Astrocyte (in vitro differentiated cells and primary cell): ENCODE measurements at regions not wholly inside any gene's neighbourhood (a gene's known extent, or its start where the extent isn't known, plus 50 kb on each side); places are given as distances from the start of the nearest gene placed in this dataset.

Experiments used
- DNase-seq: peaks from one replicate; pipeline ENCODE4 v3.0.0-alpha.2; 2010; ENCODE audit warnings: low read depth
- FAIRE-seq: peaks from 2 replicates; lab custom pipeline; 2011; peaks lifted over from hg19 to GRCh38; lab: Jason Lieb, UNC
- H2AFZ ChIP-seq: 2 replicates; pipeline ENCODE4 v1.6.0; 2012; ENCODE audit warnings: low read depth, low read length, inconsistent platforms
- H3K27ac ChIP-seq: 2 replicates; pipeline ENCODE4 v1.5.1; 2011; ENCODE audit warnings: low read depth, low read length, inconsistent platforms
- H3K27me3 ChIP-seq: 2 replicates; pipeline ENCODE4 v1.6.0; 2011; ENCODE audit warnings: low read length, inconsistent platforms; ENCODE audit not compliant: insufficient read depth
- H3K36me3 ChIP-seq: 2 replicates; pipeline ENCODE4 v1.5.1; 2011; ENCODE audit warnings: low read length, inconsistent platforms; ENCODE audit not compliant: insufficient read depth
- H3K4me1 ChIP-seq: 2 replicates; pipeline ENCODE4 v1.5.1; 2011; ENCODE audit warnings: low read length, inconsistent platforms; ENCODE audit not compliant: insufficient read depth
- H3K4me2 ChIP-seq: 2 replicates; pipeline ENCODE4 v1.6.0; 2012; ENCODE audit warnings: low read length, inconsistent platforms
- H3K4me3 ChIP-seq: 2 replicates; pipeline ENCODE4 v1.5.1; 2011; ENCODE audit warnings: low read depth, mild to moderate bottlenecking, low read length, inconsistent platforms; ENCODE audit not compliant: insufficient read depth
- H3K79me2 ChIP-seq: 2 replicates; pipeline ENCODE4 v1.6.0; 2012; ENCODE audit warnings: mild to moderate bottlenecking, low read length, inconsistent platforms; ENCODE audit not compliant: insufficient read depth
- H3K9ac ChIP-seq: 2 replicates; pipeline ENCODE4 v1.6.0; 2012; ENCODE audit warnings: mild to moderate bottlenecking, low read length, inconsistent platforms
- H3K9me3 ChIP-seq: 2 replicates; pipeline ENCODE4 v1.5.1; 2012; ENCODE audit warnings: low read depth, mild to moderate bottlenecking, low read length, inconsistent platforms; ENCODE audit not compliant: insufficient read depth
- H4K20me1 ChIP-seq: 2 replicates; pipeline ENCODE4 v1.6.0; 2012; ENCODE audit warnings: low read length, inconsistent platforms; ENCODE audit not compliant: insufficient read depth
- H3K27ac Mint-ChIP-seq: one replicate; pipeline ENCODE4 v1.8.0; 2021; ENCODE audit warnings: mild to moderate bottlenecking, mixed read lengths; ENCODE audit not compliant: unreplicated experiment
- H3K27me3 Mint-ChIP-seq: one replicate; pipeline ENCODE4 v1.8.0; 2021; ENCODE audit warnings: low read depth, mixed read lengths; ENCODE audit not compliant: unreplicated experiment
- H3K36me3 Mint-ChIP-seq: one replicate; pipeline ENCODE4 v1.8.0; 2021; ENCODE audit warnings: low read depth, mixed read lengths; ENCODE audit not compliant: unreplicated experiment
- H3K4me1 Mint-ChIP-seq: one replicate; pipeline ENCODE4 v1.8.0; 2021; ENCODE audit warnings: low read depth, mixed read lengths; ENCODE audit not compliant: unreplicated experiment
- H3K4me3 Mint-ChIP-seq: one replicate; pipeline ENCODE4 v1.8.0; 2021; ENCODE audit warnings: mild to moderate bottlenecking, moderate library complexity, mixed read lengths; ENCODE audit not compliant: unreplicated experiment
- H3K9me3 Mint-ChIP-seq: one replicate; pipeline ENCODE4 v1.8.0; 2021; ENCODE audit warnings: mild to moderate bottlenecking, mixed read lengths; ENCODE audit not compliant: unreplicated experiment
- EZH2 ChIP-seq: IDR thresholded peaks from 2 replicates; pipeline ENCODE4 v1.6.1; 2012; ENCODE audit warnings: mild to moderate bottlenecking, low read length, inconsistent platforms; ENCODE audit not compliant: insufficient read depth
- TF ChIP-seq, protein P1 (sequence below): IDR thresholded peaks from 2 replicates; pipeline ENCODE4 v1.5.1; 2011; ENCODE audit warnings: low read depth, mild to moderate bottlenecking, inconsistent platforms, low read length, moderate library complexity; ENCODE audit not compliant: insufficient read depth

DNA sequence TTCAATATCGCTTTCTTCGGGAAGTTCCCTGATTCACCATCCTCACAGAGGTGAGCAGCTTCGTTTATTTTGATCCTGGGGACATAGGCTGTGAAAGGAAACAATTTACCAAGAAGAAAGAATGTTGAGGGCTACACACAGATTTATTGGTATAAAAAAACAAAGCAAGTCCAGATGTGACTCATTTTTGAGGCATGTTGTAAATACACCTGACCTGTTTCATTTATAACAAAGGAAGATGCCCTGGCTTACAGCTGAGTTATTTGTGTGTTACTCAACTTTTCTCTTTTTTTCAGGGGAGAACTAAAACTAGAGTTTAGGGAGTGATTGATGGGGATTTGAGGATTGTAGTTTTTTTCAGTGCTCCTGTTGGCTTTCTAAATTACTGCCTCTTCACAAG is 489.5 kb downstream of the CBLN4 start:
- H3K9ac ChIP-seq: no peak overlapping the region
- FAIRE-seq (no peak), DNase-seq (no peak)
- H3K4me2 ChIP-seq: no peak overlapping the region
- H3K4me3 Mint-ChIP-seq: no peak overlapping the region
- H3K79me2 ChIP-seq: no peaks in the 10 kb centered on the region
- H3K27ac Mint-ChIP-seq: no peak overlapping the region
- H3K36me3 Mint-ChIP-seq: no peaks in the 10 kb centered on the region
- no peaks in the 10 kb centered on the region for H3K9me3 ChIP-seq
- no peaks in the 10 kb centered on the region for H3K27me3 Mint-ChIP-seq
- H3K27me3 ChIP-seq: no peaks in the 10 kb centered on the region
- no peaks in the 10 kb centered on the region for H3K4me1 ChIP-seq
- TF ChIP-seq, protein P1, sequence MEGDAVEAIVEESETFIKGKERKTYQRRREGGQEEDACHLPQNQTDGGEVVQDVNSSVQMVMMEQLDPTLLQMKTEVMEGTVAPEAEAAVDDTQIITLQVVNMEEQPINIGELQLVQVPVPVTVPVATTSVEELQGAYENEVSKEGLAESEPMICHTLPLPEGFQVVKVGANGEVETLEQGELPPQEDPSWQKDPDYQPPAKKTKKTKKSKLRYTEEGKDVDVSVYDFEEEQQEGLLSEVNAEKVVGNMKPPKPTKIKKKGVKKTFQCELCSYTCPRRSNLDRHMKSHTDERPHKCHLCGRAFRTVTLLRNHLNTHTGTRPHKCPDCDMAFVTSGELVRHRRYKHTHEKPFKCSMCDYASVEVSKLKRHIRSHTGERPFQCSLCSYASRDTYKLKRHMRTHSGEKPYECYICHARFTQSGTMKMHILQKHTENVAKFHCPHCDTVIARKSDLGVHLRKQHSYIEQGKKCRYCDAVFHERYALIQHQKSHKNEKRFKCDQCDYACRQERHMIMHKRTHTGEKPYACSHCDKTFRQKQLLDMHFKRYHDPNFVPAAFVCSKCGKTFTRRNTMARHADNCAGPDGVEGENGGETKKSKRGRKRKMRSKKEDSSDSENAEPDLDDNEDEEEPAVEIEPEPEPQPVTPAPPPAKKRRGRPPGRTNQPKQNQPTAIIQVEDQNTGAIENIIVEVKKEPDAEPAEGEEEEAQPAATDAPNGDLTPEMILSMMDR: no peak
- no peak for TF ChIP-seq EZH2
- no peaks in the 10 kb centered on the region for H4K20me1 ChIP-seq
- H2AFZ ChIP-seq: no peak overlapping the region
- peaks cover 2% of the 10 kb centered on the region for H3K9me3 Mint-ChIP-seq
- H3K27ac ChIP-seq: no peak overlapping the region
- H3K4me1 Mint-ChIP-seq: no peaks in the 10 kb centered on the region
- no peaks in the 10 kb centered on the region for H3K36me3 ChIP-seq
- H3K4me3 ChIP-seq: no peak overlapping the region

DNA sequence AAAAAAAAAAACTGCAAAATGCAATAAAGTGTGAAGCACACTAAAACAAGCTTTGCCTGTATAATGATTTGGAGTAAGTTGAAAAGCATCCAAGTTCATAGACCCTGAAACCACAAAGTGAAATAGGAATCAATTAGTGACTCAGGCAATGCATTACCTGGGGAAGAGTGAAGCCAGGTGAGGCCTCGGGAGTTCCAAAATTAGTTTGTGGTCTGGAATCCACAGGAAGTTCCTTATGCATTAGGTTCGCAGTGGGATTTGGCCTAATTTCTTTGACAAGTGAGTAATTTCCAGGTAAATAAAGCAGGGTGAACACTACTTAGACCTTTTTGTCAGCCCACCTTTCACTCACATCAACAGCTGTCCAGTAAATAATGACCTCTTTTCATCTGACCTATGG is 490.8 kb downstream of the CBLN4 start:
- Mint-ChIP-seq H3K36me3 (no peaks in the 10 kb centered on the region), H3K27me3 (no peaks in the 10 kb centered on the region), H3K4me1 (no peaks in the 10 kb centered on the region), H3K9me3 (peaks cover 4% of the 10 kb centered on the region), H3K4me3 (no peak overlapping the region), H3K27ac (no peak overlapping the region)
- no peak for FAIRE-seq
- Histone ChIP-seq H3K9ac (no peak overlapping the region), H2AFZ (no peak overlapping the region), H3K4me2 (no peak overlapping the region), H3K4me3 (no peak overlapping the region), H3K4me1 (no peaks in the 10 kb centered on the region), H4K20me1 (no peaks in the 10 kb centered on the region), H3K27ac (no peak overlapping the region), H3K27me3 (no peaks in the 10 kb centered on the region), H3K9me3 (no peaks in the 10 kb centered on the region), H3K36me3 (no peaks in the 10 kb centered on the region), H3K79me2 (no peaks in the 10 kb centered on the region)
- no peak for TF ChIP-seq EZH2
- TF ChIP-seq, protein P1: no peak
- DNase-seq: no peak

DNA sequence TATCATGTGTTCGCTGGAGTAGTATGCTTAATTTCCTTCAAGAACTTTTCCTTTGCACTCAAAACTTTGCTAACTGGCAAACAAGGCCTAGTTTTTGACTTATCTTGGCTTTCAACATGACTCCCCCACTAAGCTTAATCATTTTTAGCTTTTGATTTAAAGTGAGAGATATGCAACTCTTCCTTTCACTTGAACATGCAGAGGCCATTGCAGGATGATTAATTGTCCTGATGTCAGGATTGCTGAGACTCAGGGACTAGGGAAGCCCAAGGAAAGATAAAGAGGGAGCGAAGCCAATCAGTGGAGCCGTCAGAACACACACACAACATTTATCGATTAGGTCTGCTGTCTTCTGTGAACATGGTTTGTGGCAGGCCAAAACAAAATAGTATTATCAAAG is 491.4 kb downstream of the CBLN4 start:
- Mint-ChIP-seq H3K27me3 (no peaks in the 10 kb centered on the region), H3K36me3 (no peaks in the 10 kb centered on the region), H3K9me3 (peaks cover 4% of the 10 kb centered on the region), H3K27ac (no peak overlapping the region), H3K4me3 (no peak overlapping the region), H3K4me1 (no peaks in the 10 kb centered on the region)
- H3K9me3 ChIP-seq: no peaks in the 10 kb centered on the region
- TF ChIP-seq EZH2: no peak
- TF ChIP-seq, protein P1: no peak
- no peaks in the 10 kb centered on the region for H3K36me3 ChIP-seq
- no peak overlapping the region for H3K4me2 ChIP-seq
- H2AFZ ChIP-seq: no peak overlapping the region
- H3K27ac ChIP-seq: no peak overlapping the region
- FAIRE-seq (no peak), DNase-seq (no peak)
- no peaks in the 10 kb centered on the region for H3K4me1 ChIP-seq
- H3K9ac ChIP-seq: no peak overlapping the region
- no peaks in the 10 kb centered on the region for H3K79me2 ChIP-seq
- H3K27me3 ChIP-seq: no peaks in the 10 kb centered on the region
- H3K4me3 ChIP-seq: no peak overlapping the region
- H4K20me1 ChIP-seq: no peaks in the 10 kb centered on the region
